B cell (primary cell): ENCODE measurements at regions not wholly inside any gene's neighbourhood (a gene's known extent, or its start where the extent isn't known, plus 50 kb on each side); places are given as distances from the start of the nearest gene placed in this dataset.
"Not testable (repeated sequence)": the region's sequence is repeated elsewhere in the genome, so short reads cannot be mapped to it uniquely, and the experiment has no call there.

Experiments
- ATAC-seq: fragments of 200-7000 bp; cut with Tn5 transposase; one replicate; pipeline ENCODE4 v1.10.0; 2021; ENCODE audit warnings: low read depth, mild to moderate bottlenecking, moderate number of reproducible peaks, moderate library complexity
- CTCF ChIA-PET: fragments of 350-600 bp; sonication (Branson Sonifier 250); formaldehyde crosslinking; loops from one replicate; lab custom pipeline; 2021; ENCODE audit warnings: antibody characterized with exemption, inconsistent platforms; lab: Charles Lee
- POLR2A ChIA-PET: fragments of 350-600 bp; sonication (Branson Sonifier 250); formaldehyde crosslinking; loops from one replicate; lab custom pipeline; 2021; ENCODE audit warnings: antibody characterized with exemption; lab: Charles Lee
- DNase-seq: peaks from one replicate; pipeline ENCODE4 v3.0.0; 2013
- H2AFZ ChIP-seq: 2 replicates; pipeline ENCODE4 v1.6.1; 2012; ENCODE audit warnings: mild to moderate bottlenecking, low read depth, low read length; ENCODE audit not compliant: insufficient read depth, poor library complexity, severe bottlenecking
- H3K27ac ChIP-seq, 2 donors: 1 replicate in 1 of 2; 2 replicates in 1 of 2; pipeline ENCODE4 v1.5.1; 2012 to 2013; ENCODE audit warnings: low read length in 2 of 2, mild to moderate bottlenecking in 2 of 2, moderate library complexity in 1 of 2
- H3K27me3 ChIP-seq, 4 experiments: fragments of 200-600 bp in 1 of 4; sonication (generic) in 1 of 4; replicated peaks in 1 of 4; 1 replicate in 2 of 4; 2 replicates in 2 of 4; pipeline versions ENCODE4 v1.6.1 to v1.7.0; 2013 to 2016; ENCODE audit warnings: low read length in 3 of 4, mild to moderate bottlenecking in 2 of 4, mixed read lengths in 1 of 4, moderate library complexity in 1 of 4; ENCODE audit not compliant: insufficient read depth in 4 of 4, control insufficient read depth in 3 of 4; ENCODE audit errors: control extremely low read depth in 1 of 4
- H3K36me3 ChIP-seq, 2 experiments: replicated peaks in 1 of 2; 1 replicate in 1 of 2; 2 replicates in 1 of 2; pipeline versions ENCODE4 v1.6.1 to v1.7.1; 2013; ENCODE audit warnings: low read length in 1 of 2; ENCODE audit not compliant: insufficient read depth in 2 of 2, control insufficient read depth in 1 of 2; ENCODE audit errors: control extremely low read depth in 1 of 2, extremely low read depth in 1 of 2
- H3K4me1 ChIP-seq, 2 donors: fragments of 200-600 bp in 1 of 2; sonication (generic) in 1 of 2; 1 replicate in 1 of 2; 2 replicates in 1 of 2; pipeline versions ENCODE4 v1.5.1 to v1.6.1; 2013 to 2017; ENCODE audit warnings: low read length in 2 of 2; ENCODE audit not compliant: control insufficient read depth in 2 of 2, insufficient read depth in 2 of 2
- H3K4me2 ChIP-seq: replicated peaks from 2 replicates; pipeline ENCODE3; 2012; ENCODE audit warnings: mild to moderate bottlenecking, low read depth, low read length; ENCODE audit not compliant: poor library complexity, severe bottlenecking
- H3K4me3 ChIP-seq, 5 experiments: fragments of 200-600 bp in 1 of 5; sonication (generic) in 1 of 5; 1 replicate in 3 of 5; 2 replicates in 2 of 5; pipeline versions ENCODE4 v1.5.1 to v1.7.0; 2011 to 2016; ENCODE audit warnings: low read length in 4 of 5, mild to moderate bottlenecking in 4 of 5, low read depth in 2 of 5, control low read depth in 1 of 5, moderate library complexity in 1 of 5; ENCODE audit not compliant: insufficient read depth in 1 of 5; ENCODE audit errors: control extremely low read depth in 1 of 5, extremely low read depth in 1 of 5
- H3K79me2 ChIP-seq: fragments of 200-600 bp; sonication (generic); one replicate; pipeline ENCODE4 v1.6.0; 2016; ENCODE audit warnings: low read length; ENCODE audit not compliant: control insufficient read depth, insufficient read depth
- H3K9ac ChIP-seq: fragments of 200-600 bp; sonication (generic); 2 replicates; pipeline ENCODE4 v1.6.1; 2017; ENCODE audit warnings: mild to moderate bottlenecking, low read length, moderate library complexity
- H3K9me3 ChIP-seq, 3 donors: one replicate each; pipeline versions ENCODE4 v1.6.1 to v1.7.1; 2013; ENCODE audit warnings: low read length in 2 of 3; ENCODE audit not compliant: control insufficient read depth in 2 of 3, insufficient read depth in 1 of 3; ENCODE audit errors: control extremely low read depth in 1 of 3
- H4K20me1 ChIP-seq: 2 replicates; pipeline ENCODE4 v1.6.0; 2012; ENCODE audit warnings: mild to moderate bottlenecking, low read length; ENCODE audit not compliant: insufficient read depth, control insufficient read depth, poor library complexity, severe bottlenecking
- H3K27ac Mint-ChIP-seq: one replicate; pipeline ENCODE4 v1.8.0; 2021; ENCODE audit warnings: mixed read lengths
- H3K27me3 Mint-ChIP-seq: one replicate; pipeline ENCODE4 v1.8.0; 2021; ENCODE audit warnings: mixed read lengths
- H3K4me1 Mint-ChIP-seq: one replicate; pipeline ENCODE4 v1.8.0; 2021; ENCODE audit warnings: mixed read lengths
- H3K4me3 Mint-ChIP-seq: one replicate; pipeline ENCODE4 v1.8.0; 2021; ENCODE audit warnings: mixed read lengths
- H3K9me3 Mint-ChIP-seq: one replicate; pipeline ENCODE4 v1.8.0; 2022; ENCODE audit warnings: mixed read lengths; ENCODE audit not compliant: insufficient read depth
- WGBS: methylation state at CpG from one replicate; pipeline ENCODE4 v1.1.5; 2013; ENCODE audit warnings: missing lambda C conversion rate; ENCODE audit not compliant: insufficient coverage; 5-methylcytosine and 5-hydroxymethylcytosine counted together
- intact Hi-C: fragments of 100-400 bp; cut with micrococcal nuclease; formaldehyde crosslinking; loops from one replicate; pipeline ENCODE4 v1.10.0; 2022

- H3K4me3 Mint-ChIP-seq, H3K9me3 ChIP-seq, H3K27ac Mint-ChIP-seq, H3K4me1 Mint-ChIP-seq, intact Hi-C loops, H3K9me3 Mint-ChIP-seq, H3K4me3 ChIP-seq, POLR2A ChIA-PET, H3K27ac ChIP-seq, CTCF ChIA-PET, H3K27me3 ChIP-seq, ATAC-seq, H3K4me2 ChIP-seq, H4K20me1 ChIP-seq, H3K79me2 ChIP-seq, H3K4me1 ChIP-seq, H3K27me3 Mint-ChIP-seq, DNase-seq, H3K36me3 ChIP-seq, H3K9ac ChIP-seq, H2AFZ ChIP-seq: not testable (repeated sequence)
- WGBS = 83% methylated on average over 3 of the region's 6 CpGs
Observed at GRCh38 chr1:81245084-81245715, 555.5 kb upstream of the ADGRL2 start.

GRCh38 chr1:81244612-81245011 is 556.1 kb upstream of the ADGRL2 start:
- H3K36me3 ChIP-seq, POLR2A ChIA-PET, DNase-seq, H3K27ac Mint-ChIP-seq, H3K27me3 ChIP-seq, H3K4me2 ChIP-seq, H3K4me3 ChIP-seq, H4K20me1 ChIP-seq, CTCF ChIA-PET, H3K9ac ChIP-seq, H3K4me1 ChIP-seq, H3K79me2 ChIP-seq, H3K4me3 Mint-ChIP-seq, H3K9me3 Mint-ChIP-seq, intact Hi-C loops, H3K4me1 Mint-ChIP-seq, H3K9me3 ChIP-seq, H2AFZ ChIP-seq, H3K27ac ChIP-seq, H3K27me3 Mint-ChIP-seq, ATAC-seq: not testable (repeated sequence)
- no CpG with 5 or more reads among the region's 3 CpGs for WGBS
